ENCODE measurements at regions not wholly inside any gene's neighbourhood (a gene's known extent, or its start where the extent isn't known, plus 50 kb on each side); places are given as distances from the start of the nearest gene placed in this dataset.

DNA sequence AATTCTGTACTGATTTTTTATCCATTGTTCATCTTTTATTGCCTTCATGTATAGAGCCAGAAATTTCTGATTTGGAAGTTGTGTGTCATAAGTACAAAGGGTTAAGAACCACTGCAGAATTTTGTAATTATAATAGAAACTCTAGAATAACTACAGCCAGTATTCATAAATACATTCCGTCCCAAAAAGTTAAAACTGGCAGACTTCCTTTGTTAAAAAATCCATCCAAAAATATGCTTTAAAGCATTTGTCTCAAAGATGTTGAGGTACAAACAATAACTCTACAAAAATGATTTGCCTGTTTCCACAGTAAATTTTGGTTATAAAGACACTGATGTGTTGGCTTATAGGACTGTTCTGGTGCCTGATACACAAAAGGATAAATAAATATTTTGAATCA, 436.6 kb downstream of the DTWD2 start:
- in situ Hi-C loops (cut with MboI; ENCODE audit: low sequenced_read_pairs, unreplicated experiment): no loop called here
- no peak for DNase-seq (ENCODE audit: low spot score)
- TF ChIP-seq CTCF (IDR thresholded peaks at IDR 0.05; ENCODE audit: borderline replicate concordance, control extremely low read depth, extremely low read depth, insufficient read depth, missing control alignments): no peak

- TF ChIP-seq CTCF (IDR thresholded peaks at IDR 0.05; ENCODE audit: borderline replicate concordance, control extremely low read depth, extremely low read depth, insufficient read depth, missing control alignments): no peak
- DNase-seq (ENCODE audit: low spot score): no peak
- in situ Hi-C loops (cut with MboI; ENCODE audit: low sequenced_read_pairs, unreplicated experiment): no loop called here
These were observed 437.3 kb downstream of the DTWD2 start for GRCh38 chr5:118551031-118551430.

DNA sequence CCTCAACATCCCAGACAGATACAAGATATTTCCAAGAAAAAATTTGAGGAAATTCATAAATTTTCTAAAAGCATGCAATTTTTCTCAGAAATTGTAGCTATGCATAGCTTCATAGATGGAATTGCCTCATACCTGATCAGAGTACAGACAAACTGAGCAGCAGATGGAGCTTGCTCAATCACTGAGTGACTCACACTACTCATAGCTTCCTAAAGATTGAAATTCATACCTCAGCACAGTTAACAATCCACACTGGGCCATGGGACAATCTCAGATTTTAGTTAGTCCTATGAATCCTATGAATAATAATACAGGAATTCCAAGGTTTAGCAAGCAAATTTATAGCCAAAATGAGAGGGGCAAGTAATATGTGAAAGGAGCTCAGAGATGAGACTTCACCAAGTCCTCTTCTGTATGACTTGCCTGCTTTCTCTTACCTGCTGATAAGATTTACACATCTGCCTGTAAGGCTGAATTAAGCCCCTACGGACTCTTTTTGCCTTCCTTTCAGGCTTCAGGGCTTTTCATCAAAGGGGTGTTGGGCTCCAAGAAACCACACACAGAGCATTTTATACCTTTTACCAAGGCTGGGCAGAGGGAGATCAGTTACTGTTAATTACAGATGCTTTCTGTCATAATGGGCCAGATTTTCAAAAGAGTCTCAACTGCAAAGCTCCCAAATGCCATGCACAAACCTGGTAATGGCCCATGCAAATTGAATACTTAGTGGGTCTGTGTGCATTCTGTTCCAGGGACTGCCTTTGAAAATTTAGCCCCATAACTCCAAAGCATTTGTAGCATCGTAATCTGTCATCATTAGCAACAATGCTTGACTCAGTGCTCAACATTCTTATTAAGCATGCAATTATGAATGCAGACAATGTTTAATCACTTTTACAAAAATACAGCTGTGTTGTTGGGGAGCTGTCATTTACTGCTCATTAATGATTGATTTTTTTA, 439.3 kb downstream of the DTWD2 start:
- DNase-seq (ENCODE audit: low spot score): no peak
- in situ Hi-C loops (cut with MboI; ENCODE audit: low sequenced_read_pairs, unreplicated experiment): no loop called here
- no peak for TF ChIP-seq CTCF (IDR thresholded peaks at IDR 0.05; ENCODE audit: borderline replicate concordance, control extremely low read depth, extremely low read depth, insufficient read depth, missing control alignments)

DNA sequence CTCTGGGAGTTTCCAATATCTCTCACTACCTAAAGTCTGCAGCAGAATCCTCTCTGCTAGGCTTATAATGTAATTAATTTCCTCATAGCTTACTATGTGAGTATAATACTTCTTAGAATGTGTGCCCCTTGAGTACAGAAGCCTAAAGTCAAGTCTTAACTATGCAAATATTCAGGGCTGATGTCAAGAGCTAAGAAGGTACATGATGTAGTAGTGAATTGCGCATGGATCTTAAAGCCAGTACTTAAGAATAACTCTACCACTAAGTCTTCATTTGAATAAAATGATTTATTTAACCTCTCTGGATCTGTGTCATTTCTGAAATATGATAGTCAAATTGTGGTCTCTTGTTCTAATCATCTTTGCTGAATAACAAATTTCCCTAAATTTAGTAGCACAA, 442.9 kb downstream of the DTWD2 start:
- DNase-seq (ENCODE audit: low spot score): no peak
- in situ Hi-C loops (cut with MboI; ENCODE audit: low sequenced_read_pairs, unreplicated experiment): no loop called here
- TF ChIP-seq CTCF (IDR thresholded peaks at IDR 0.05; ENCODE audit: borderline replicate concordance, control extremely low read depth, extremely low read depth, insufficient read depth, missing control alignments): no peak

DNA sequence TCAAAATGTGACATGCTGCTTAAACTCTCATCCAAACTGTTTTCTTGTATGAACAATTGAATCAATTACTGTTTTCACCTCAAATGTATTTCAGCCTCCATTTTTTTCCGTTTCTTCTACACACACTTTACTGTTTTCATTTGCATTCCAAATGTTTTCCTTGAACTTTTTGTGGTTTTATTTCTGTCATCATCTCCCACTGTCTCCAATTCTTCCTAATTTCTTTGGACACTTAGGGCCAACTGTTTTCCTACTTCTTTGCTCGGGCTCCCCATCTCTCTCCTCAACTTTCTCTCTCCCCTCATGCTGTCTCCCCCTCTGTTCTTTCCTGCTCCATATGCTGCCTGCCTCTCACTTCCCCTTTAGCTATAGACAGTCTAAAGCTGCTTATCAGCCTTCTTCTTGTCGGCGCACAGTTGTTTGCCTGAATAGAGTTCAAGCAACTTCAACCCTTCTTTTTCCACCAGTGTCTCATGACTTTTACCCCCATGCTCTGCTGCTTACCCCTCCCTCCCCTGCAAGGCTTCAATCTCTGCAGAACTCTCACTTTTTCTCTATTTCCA, 443.4 kb downstream of the DTWD2 start:
- no peak for TF ChIP-seq CTCF (IDR thresholded peaks at IDR 0.05; ENCODE audit: borderline replicate concordance, control extremely low read depth, extremely low read depth, insufficient read depth, missing control alignments)
- DNase-seq (ENCODE audit: low spot score): no peak
- in situ Hi-C loops (cut with MboI; ENCODE audit: low sequenced_read_pairs, unreplicated experiment): no loop called here

DNA sequence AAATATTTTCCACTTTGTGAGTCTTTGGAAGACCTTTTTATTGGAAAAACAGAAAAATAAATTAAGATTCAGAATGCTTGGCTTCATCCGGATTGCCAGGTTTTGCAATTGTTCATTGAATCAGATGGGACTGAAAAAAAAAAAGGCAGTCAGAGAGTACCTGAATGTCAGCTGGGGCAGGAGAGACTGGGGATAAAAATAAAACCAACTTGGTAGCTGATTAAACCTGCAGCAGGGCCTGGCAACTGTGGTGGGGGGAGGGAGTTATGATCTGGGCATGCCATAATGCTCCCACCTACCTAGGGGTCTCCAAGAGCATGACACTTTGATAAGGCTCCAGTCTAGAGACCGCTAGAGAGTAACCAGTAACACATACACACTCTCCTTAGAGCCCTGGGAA, 454.4 kb downstream of the DTWD2 start:
- in situ Hi-C loops (cut with MboI; ENCODE audit: low sequenced_read_pairs, unreplicated experiment): no loop called here
- no peak for TF ChIP-seq CTCF (IDR thresholded peaks at IDR 0.05; ENCODE audit: borderline replicate concordance, control extremely low read depth, extremely low read depth, insufficient read depth, missing control alignments)
- no peak for DNase-seq (ENCODE audit: low spot score)
